ENCODE measurements at regions not wholly inside any gene's neighbourhood (a gene's known extent, or its start where the extent isn't known, plus 50 kb on each side); places are given as distances from the start of the nearest gene placed in this dataset.
"Not testable (repeated sequence)": the region's sequence is repeated elsewhere in the genome, so short reads cannot be mapped to it uniquely, and the experiment has no call there.

- not testable (repeated sequence) for H3K27ac ChIP-seq (replicated peaks); H3K4me3 ChIP-seq (replicated peaks; ENCODE audit: insufficient read depth, low read length); H3K27me3 ChIP-seq (ENCODE audit: insufficient read depth, poor library complexity, severe bottlenecking); DNase-seq (ENCODE audit: low read depth in 1 of 2, low spot score in 1 of 2)
Observed at GRCh38 chr15:22134941-22135566, 54.7 kb downstream of the OR4M2 start.

GRCh38 chr15:22137572-22137971 is 57.2 kb downstream of the OR4M2 start:
- H3K27me3 ChIP-seq (ENCODE audit: insufficient read depth, poor library complexity, severe bottlenecking); H3K27ac ChIP-seq (replicated peaks); DNase-seq (ENCODE audit: low read depth in 1 of 2, low spot score in 1 of 2); H3K4me3 ChIP-seq (replicated peaks; ENCODE audit: insufficient read depth, low read length): not testable (repeated sequence)

- not testable (repeated sequence) for H3K4me3 ChIP-seq (replicated peaks; ENCODE audit: insufficient read depth, low read length); H3K27ac ChIP-seq (replicated peaks); DNase-seq (ENCODE audit: low read depth in 1 of 2, low spot score in 1 of 2); H3K27me3 ChIP-seq (ENCODE audit: insufficient read depth, poor library complexity, severe bottlenecking)
Observed at GRCh38 chr15:22141106-22141505, 60.8 kb downstream of the OR4M2 start.

- not testable (repeated sequence) for H3K4me3 ChIP-seq (replicated peaks; ENCODE audit: insufficient read depth, low read length); H3K27me3 ChIP-seq (ENCODE audit: insufficient read depth, poor library complexity, severe bottlenecking); DNase-seq (ENCODE audit: low read depth in 1 of 2, low spot score in 1 of 2); H3K27ac ChIP-seq (replicated peaks)
Observed at GRCh38 chr15:22148109-22148508, 67.8 kb downstream of the OR4M2 start.

GRCh38 chr15:22158243-22158642 is 77.9 kb downstream of the OR4M2 start:
- not testable (repeated sequence) for H3K4me3 ChIP-seq (replicated peaks; ENCODE audit: insufficient read depth, low read length); H3K27ac ChIP-seq (replicated peaks); DNase-seq (ENCODE audit: low read depth in 1 of 2, low spot score in 1 of 2); H3K27me3 ChIP-seq (ENCODE audit: insufficient read depth, poor library complexity, severe bottlenecking)

GRCh38 chr15:22160283-22160682 is 80.0 kb downstream of the OR4M2 start:
- not testable (repeated sequence) for H3K27ac ChIP-seq (replicated peaks); DNase-seq (ENCODE audit: low read depth in 1 of 2, low spot score in 1 of 2); H3K27me3 ChIP-seq (ENCODE audit: insufficient read depth, poor library complexity, severe bottlenecking)

GRCh38 chr15:22160741-22161140 is 80.4 kb downstream of the OR4M2 start:
- DNase-seq (ENCODE audit: low read depth in 1 of 2, low spot score in 1 of 2); H3K4me3 ChIP-seq (replicated peaks; ENCODE audit: insufficient read depth, low read length); H3K27ac ChIP-seq (replicated peaks); H3K27me3 ChIP-seq (ENCODE audit: insufficient read depth, poor library complexity, severe bottlenecking): not testable (repeated sequence)

More at GRCh38 chr15:22160283-22160682, 80.0 kb downstream of the OR4M2 start:
- not testable (repeated sequence) for H3K4me3 ChIP-seq (replicated peaks; ENCODE audit: insufficient read depth, low read length)

- not testable (repeated sequence) for H3K27me3 ChIP-seq (ENCODE audit: insufficient read depth, poor library complexity, severe bottlenecking)
Observed at GRCh38 chr15:22161398-22161797, 81.1 kb downstream of the OR4M2 start.

GRCh38 chr15:22163715-22164114 is 83.4 kb downstream of the OR4M2 start:
- H3K4me3 ChIP-seq (replicated peaks; ENCODE audit: insufficient read depth, low read length); H3K27me3 ChIP-seq (ENCODE audit: insufficient read depth, poor library complexity, severe bottlenecking); DNase-seq (ENCODE audit: low read depth in 1 of 2, low spot score in 1 of 2): not testable (repeated sequence)

More at GRCh38 chr15:22161398-22161797, 81.1 kb downstream of the OR4M2 start:
- not testable (repeated sequence) for H3K27ac ChIP-seq (replicated peaks); DNase-seq (ENCODE audit: low read depth in 1 of 2, low spot score in 1 of 2); H3K4me3 ChIP-seq (replicated peaks; ENCODE audit: insufficient read depth, low read length)

GRCh38 chr15:22167521-22167920 is 87.2 kb downstream of the OR4M2 start:
- DNase-seq (ENCODE audit: low read depth in 1 of 2, low spot score in 1 of 2); H3K4me3 ChIP-seq (replicated peaks; ENCODE audit: insufficient read depth, low read length); H3K27me3 ChIP-seq (ENCODE audit: insufficient read depth, poor library complexity, severe bottlenecking); H3K27ac ChIP-seq (replicated peaks): not testable (repeated sequence)

More at GRCh38 chr15:22163715-22164114, 83.4 kb downstream of the OR4M2 start:
- H3K27ac ChIP-seq (replicated peaks) = not testable (repeated sequence)

- not testable (repeated sequence) for H3K27me3 ChIP-seq (ENCODE audit: insufficient read depth, poor library complexity, severe bottlenecking); H3K4me3 ChIP-seq (replicated peaks; ENCODE audit: insufficient read depth, low read length); DNase-seq (ENCODE audit: low read depth in 1 of 2, low spot score in 1 of 2); H3K27ac ChIP-seq (replicated peaks)
Observed at GRCh38 chr15:22173029-22173998, 93.0 kb downstream of the OR4M2 start.

GRCh38 chr15:22174088-22174487 is 93.8 kb downstream of the OR4M2 start:
- H3K4me3 ChIP-seq (replicated peaks; ENCODE audit: insufficient read depth, low read length); H3K27me3 ChIP-seq (ENCODE audit: insufficient read depth, poor library complexity, severe bottlenecking); DNase-seq (ENCODE audit: low read depth in 1 of 2, low spot score in 1 of 2); H3K27ac ChIP-seq (replicated peaks): not testable (repeated sequence)

GRCh38 chr15:22177965-22178364 is 97.6 kb downstream of the OR4M2 start:
- H3K4me3 ChIP-seq (replicated peaks; ENCODE audit: insufficient read depth, low read length); H3K27ac ChIP-seq (replicated peaks); H3K27me3 ChIP-seq (ENCODE audit: insufficient read depth, poor library complexity, severe bottlenecking); DNase-seq (ENCODE audit: low read depth in 1 of 2, low spot score in 1 of 2): not testable (repeated sequence)

GRCh38 chr15:22178438-22178837 is 98.1 kb downstream of the OR4M2 start:
- not testable (repeated sequence) for H3K27me3 ChIP-seq (ENCODE audit: insufficient read depth, poor library complexity, severe bottlenecking); H3K27ac ChIP-seq (replicated peaks); DNase-seq (ENCODE audit: low read depth in 1 of 2, low spot score in 1 of 2); H3K4me3 ChIP-seq (replicated peaks; ENCODE audit: insufficient read depth, low read length)

- H3K27me3 ChIP-seq (ENCODE audit: insufficient read depth, poor library complexity, severe bottlenecking); DNase-seq (ENCODE audit: low read depth in 1 of 2, low spot score in 1 of 2); H3K27ac ChIP-seq (replicated peaks): not testable (repeated sequence)
Observed at GRCh38 chr15:22179043-22179442, 98.7 kb downstream of the OR4M2 start.

More at GRCh38 chr15:22179043-22179442, 98.7 kb downstream of the OR4M2 start:
- H3K4me3 ChIP-seq (replicated peaks; ENCODE audit: insufficient read depth, low read length) = not testable (repeated sequence)
